GM23338 (cell line): ENCODE measurements at regions not wholly inside any gene's neighbourhood (a gene's known extent, or its start where the extent isn't known, plus 50 kb on each side); places are given as distances from the start of the nearest gene placed in this dataset.

Experiments
- ATAC-seq: fragments of 200-7000 bp; cut with Tn5 transposase; 3 replicates; pipeline ENCODE4 v1.9.1; 2020
- DNase-seq: peaks from one replicate; pipeline ENCODE4 v3.0.0-alpha.2; 2015; ENCODE audit warnings: low spot score
- H2AFZ ChIP-seq: fragments of 200-600 bp; sonication (generic); 2 replicates; pipeline ENCODE4 v1.8.0; 2016; ENCODE audit warnings: antibody characterized with exemption, mild to moderate bottlenecking, moderate library complexity
- H3F3A ChIP-seq: fragments of 200-600 bp; sonication (generic); replicated peaks from 2 replicates; pipeline ENCODE4 v1.8.0; 2017; ENCODE audit warnings: antibody characterized with exemption, mixed run types, low read depth
- H3K27ac ChIP-seq: fragments of 200-600 bp; sonication (generic); 2 replicates; pipeline ENCODE4 v1.6.1; 2016; ENCODE audit warnings: low read depth
- H3K27me3 ChIP-seq: fragments of 200-600 bp; sonication (generic); 2 replicates; pipeline ENCODE4 v1.8.0; 2016; ENCODE audit warnings: mild to moderate bottlenecking, mixed run types, moderate library complexity; ENCODE audit not compliant: insufficient read depth
- H3K36me3 ChIP-seq: fragments of 200-600 bp; sonication (generic); 2 replicates; pipeline ENCODE4 v1.8.0; 2016; ENCODE audit warnings: mild to moderate bottlenecking; ENCODE audit not compliant: insufficient read depth
- H3K4me1 ChIP-seq: fragments of 200-600 bp; sonication (generic); 2 replicates; pipeline ENCODE4 v1.8.0; 2016; ENCODE audit warnings: mild to moderate bottlenecking, moderate library complexity; ENCODE audit not compliant: insufficient read depth
- H3K4me2 ChIP-seq: fragments of 200-600 bp; sonication (generic); 2 replicates; pipeline ENCODE4 v1.7.1; 2017; ENCODE audit warnings: mixed run types
- H3K4me3 ChIP-seq: fragments of 200-600 bp; sonication (generic); 2 replicates; pipeline ENCODE4 v1.6.1; 2016; ENCODE audit warnings: mixed run types
- H3K79me2 ChIP-seq: fragments of 200-600 bp; sonication (generic); replicated peaks from 2 replicates; pipeline ENCODE4 v1.8.0; 2017; ENCODE audit warnings: mild to moderate bottlenecking; ENCODE audit not compliant: insufficient read depth
- H3K9me2 ChIP-seq: fragments of 200-600 bp; sonication (generic); 2 replicates; pipeline ENCODE4 v1.8.0; 2017; ENCODE audit not compliant: insufficient read depth
- H4K20me1 ChIP-seq: fragments of 200-600 bp; sonication (generic); replicated peaks from 2 replicates; pipeline ENCODE4 v1.8.0; 2017; ENCODE audit warnings: mild to moderate bottlenecking; ENCODE audit not compliant: insufficient read depth
- H3K27ac Mint-ChIP-seq: 2 replicates; pipeline ENCODE4 v1.8.0; 2020; ENCODE audit warnings: inconsistent platforms, mild to moderate bottlenecking, moderate library complexity, mixed read lengths
- H3K27me3 Mint-ChIP-seq: 3 replicates; pipeline ENCODE4 v1.8.0; 2022; ENCODE audit warnings: low read depth, mild to moderate bottlenecking, moderate library complexity, mixed read lengths, inconsistent platforms; ENCODE audit not compliant: insufficient read depth, poor library complexity
- H3K36me3 Mint-ChIP-seq: 3 replicates; pipeline ENCODE4 v1.8.0; 2021; ENCODE audit warnings: low read depth, mild to moderate bottlenecking, inconsistent platforms, moderate library complexity, mixed read lengths
- H3K4me1 Mint-ChIP-seq: 3 replicates; pipeline ENCODE4 v1.8.0; 2020; ENCODE audit warnings: mild to moderate bottlenecking, inconsistent platforms, mixed read lengths
- H3K4me3 Mint-ChIP-seq: 3 replicates; pipeline ENCODE4 v1.8.0; 2021; ENCODE audit warnings: moderate library complexity, mild to moderate bottlenecking, inconsistent platforms, mixed read lengths
- H3K9me3 Mint-ChIP-seq: 3 replicates; pipeline ENCODE4 v1.8.0; 2020; ENCODE audit warnings: moderate library complexity, mild to moderate bottlenecking, inconsistent platforms, mixed read lengths
- CREB1 ChIP-seq: fragments of 250-450 bp; sonication (Bioruptor Pico); IDR thresholded peaks from 2 replicates; pipeline ENCODE4 v1.5.0; 2020; ENCODE audit warnings: low read depth, mild to moderate bottlenecking, moderate library complexity
- CTCF ChIP-seq, 2 experiments: fragments of 200-600 bp in 1 of 2; sonication (generic) in 1 of 2; conservative IDR thresholded peaks; 2 replicates each; pipeline versions ENCODE4 v1.5.1 to v1.6.1; 2016 to 2017; ENCODE audit warnings: antibody characterized with exemption in 2 of 2, low read depth in 2 of 2, mild to moderate bottlenecking in 2 of 2, moderate library complexity in 1 of 2
- EZH2 ChIP-seq: fragments of 200-600 bp; sonication (generic); IDR thresholded peaks from one replicate; pipeline ENCODE4 v1.8.0; 2017; ENCODE audit warnings: antibody characterized with exemption, mild to moderate bottlenecking, low read depth; ENCODE audit not compliant: unreplicated experiment
- EZH2phosphoT487 ChIP-seq: fragments of 200-600 bp; sonication (generic); IDR thresholded peaks from one replicate; pipeline ENCODE4 v1.8.1; 2018; ENCODE audit warnings: antibody characterized with exemption; ENCODE audit not compliant: unreplicated experiment
- JUNB ChIP-seq: IDR thresholded peaks from one replicate; pipeline ENCODE4 v1.6.1; 2016; ENCODE audit warnings: antibody characterized with exemption; ENCODE audit not compliant: unreplicated experiment
- NANOG ChIP-seq: IDR thresholded peaks from 2 replicates; pipeline ENCODE4 v1.6.1; 2016; ENCODE audit warnings: antibody characterized with exemption, borderline replicate concordance
- REST ChIP-seq: IDR thresholded peaks from one replicate; pipeline ENCODE4 v1.6.1; 2018; ENCODE audit warnings: antibody characterized with exemption; ENCODE audit not compliant: unreplicated experiment
- STAT1 ChIP-seq: IDR thresholded peaks from one replicate; pipeline ENCODE4 v1.6.1; 2016; ENCODE audit warnings: antibody characterized with exemption; ENCODE audit not compliant: unreplicated experiment
- ZNF331 ChIP-seq: fragments of 250-450 bp; sonication (Bioruptor Pico); IDR thresholded peaks from 2 replicates; pipeline ENCODE4 v1.5.0; 2020; ENCODE audit warnings: low read depth, mild to moderate bottlenecking, moderate library complexity
- TF ChIP-seq, protein P1 (sequence below): fragments of 250-450 bp; sonication (Bioruptor Pico); IDR thresholded peaks from 2 replicates; pipeline ENCODE4 v1.5.0; 2020; ENCODE audit warnings: mild to moderate bottlenecking, moderate library complexity
- TF ChIP-seq, protein P2 (sequence below): IDR thresholded peaks from 2 replicates; pipeline ENCODE4 v1.6.1; 2016; ENCODE audit warnings: antibody characterized with exemption

GRCh38 chr20:51939259-51939585 lies 136.9 kb upstream of the SALL4 start (continued):
- TF ChIP-seq REST (no peak), EZH2phosphoT487 (no peak), CTCF (conservative IDR thresholded peaks at IDR 0.05; ENCODE audit: low read depth in 2 of 2) (no peak), EZH2 (no peak), CREB1 (CRISPR knock-in tag) (no peak), ZNF331 (CRISPR knock-in tag) (no peak)

GRCh38 chr20:51938559-51939258 lies 136.4 kb upstream of the SALL4 start:
- H3K4me1 ChIP-seq, result 0 out of 2 replicates have a peak, but pooled peaks cover 3% of the 10 kb centered on the region
- H3K36me3 ChIP-seq, result no peaks in the 10 kb centered on the region
- no peaks in the 10 kb centered on the region for H3K9me2 ChIP-seq
- no peak for DNase-seq
- no peak overlapping the region for H3K4me3 Mint-ChIP-seq
- peaks cover 12% of the 10 kb centered on the region; the same call in 2 of the 3 replicates for H3K4me1 Mint-ChIP-seq
- H3K79me2 ChIP-seq, result no peaks in the 10 kb centered on the region
- no peaks in the 10 kb centered on the region for H3K9me3 Mint-ChIP-seq
- H2AFZ ChIP-seq, result no peak overlapping the region
- H4K20me1 ChIP-seq, result no peaks in the 10 kb centered on the region
- H3K27ac Mint-ChIP-seq, result no peak overlapping the region
- no peaks in the 10 kb centered on the region for H3K27me3 ChIP-seq
- ATAC-seq, result no peak
- no peaks in the 10 kb centered on the region for H3K36me3 Mint-ChIP-seq
- no peak overlapping the region for H3K4me3 ChIP-seq
- no peak overlapping the region for H3K4me2 ChIP-seq
- H3K27me3 Mint-ChIP-seq, result peaks cover 7% of the 10 kb centered on the region
- no peak overlapping the region for H3K27ac ChIP-seq
- H3F3A ChIP-seq, result no peaks in the 10 kb centered on the region
- TF ChIP-seq NANOG, result no peak
- no peak for TF ChIP-seq EZH2
- TF ChIP-seq, protein P1, sequence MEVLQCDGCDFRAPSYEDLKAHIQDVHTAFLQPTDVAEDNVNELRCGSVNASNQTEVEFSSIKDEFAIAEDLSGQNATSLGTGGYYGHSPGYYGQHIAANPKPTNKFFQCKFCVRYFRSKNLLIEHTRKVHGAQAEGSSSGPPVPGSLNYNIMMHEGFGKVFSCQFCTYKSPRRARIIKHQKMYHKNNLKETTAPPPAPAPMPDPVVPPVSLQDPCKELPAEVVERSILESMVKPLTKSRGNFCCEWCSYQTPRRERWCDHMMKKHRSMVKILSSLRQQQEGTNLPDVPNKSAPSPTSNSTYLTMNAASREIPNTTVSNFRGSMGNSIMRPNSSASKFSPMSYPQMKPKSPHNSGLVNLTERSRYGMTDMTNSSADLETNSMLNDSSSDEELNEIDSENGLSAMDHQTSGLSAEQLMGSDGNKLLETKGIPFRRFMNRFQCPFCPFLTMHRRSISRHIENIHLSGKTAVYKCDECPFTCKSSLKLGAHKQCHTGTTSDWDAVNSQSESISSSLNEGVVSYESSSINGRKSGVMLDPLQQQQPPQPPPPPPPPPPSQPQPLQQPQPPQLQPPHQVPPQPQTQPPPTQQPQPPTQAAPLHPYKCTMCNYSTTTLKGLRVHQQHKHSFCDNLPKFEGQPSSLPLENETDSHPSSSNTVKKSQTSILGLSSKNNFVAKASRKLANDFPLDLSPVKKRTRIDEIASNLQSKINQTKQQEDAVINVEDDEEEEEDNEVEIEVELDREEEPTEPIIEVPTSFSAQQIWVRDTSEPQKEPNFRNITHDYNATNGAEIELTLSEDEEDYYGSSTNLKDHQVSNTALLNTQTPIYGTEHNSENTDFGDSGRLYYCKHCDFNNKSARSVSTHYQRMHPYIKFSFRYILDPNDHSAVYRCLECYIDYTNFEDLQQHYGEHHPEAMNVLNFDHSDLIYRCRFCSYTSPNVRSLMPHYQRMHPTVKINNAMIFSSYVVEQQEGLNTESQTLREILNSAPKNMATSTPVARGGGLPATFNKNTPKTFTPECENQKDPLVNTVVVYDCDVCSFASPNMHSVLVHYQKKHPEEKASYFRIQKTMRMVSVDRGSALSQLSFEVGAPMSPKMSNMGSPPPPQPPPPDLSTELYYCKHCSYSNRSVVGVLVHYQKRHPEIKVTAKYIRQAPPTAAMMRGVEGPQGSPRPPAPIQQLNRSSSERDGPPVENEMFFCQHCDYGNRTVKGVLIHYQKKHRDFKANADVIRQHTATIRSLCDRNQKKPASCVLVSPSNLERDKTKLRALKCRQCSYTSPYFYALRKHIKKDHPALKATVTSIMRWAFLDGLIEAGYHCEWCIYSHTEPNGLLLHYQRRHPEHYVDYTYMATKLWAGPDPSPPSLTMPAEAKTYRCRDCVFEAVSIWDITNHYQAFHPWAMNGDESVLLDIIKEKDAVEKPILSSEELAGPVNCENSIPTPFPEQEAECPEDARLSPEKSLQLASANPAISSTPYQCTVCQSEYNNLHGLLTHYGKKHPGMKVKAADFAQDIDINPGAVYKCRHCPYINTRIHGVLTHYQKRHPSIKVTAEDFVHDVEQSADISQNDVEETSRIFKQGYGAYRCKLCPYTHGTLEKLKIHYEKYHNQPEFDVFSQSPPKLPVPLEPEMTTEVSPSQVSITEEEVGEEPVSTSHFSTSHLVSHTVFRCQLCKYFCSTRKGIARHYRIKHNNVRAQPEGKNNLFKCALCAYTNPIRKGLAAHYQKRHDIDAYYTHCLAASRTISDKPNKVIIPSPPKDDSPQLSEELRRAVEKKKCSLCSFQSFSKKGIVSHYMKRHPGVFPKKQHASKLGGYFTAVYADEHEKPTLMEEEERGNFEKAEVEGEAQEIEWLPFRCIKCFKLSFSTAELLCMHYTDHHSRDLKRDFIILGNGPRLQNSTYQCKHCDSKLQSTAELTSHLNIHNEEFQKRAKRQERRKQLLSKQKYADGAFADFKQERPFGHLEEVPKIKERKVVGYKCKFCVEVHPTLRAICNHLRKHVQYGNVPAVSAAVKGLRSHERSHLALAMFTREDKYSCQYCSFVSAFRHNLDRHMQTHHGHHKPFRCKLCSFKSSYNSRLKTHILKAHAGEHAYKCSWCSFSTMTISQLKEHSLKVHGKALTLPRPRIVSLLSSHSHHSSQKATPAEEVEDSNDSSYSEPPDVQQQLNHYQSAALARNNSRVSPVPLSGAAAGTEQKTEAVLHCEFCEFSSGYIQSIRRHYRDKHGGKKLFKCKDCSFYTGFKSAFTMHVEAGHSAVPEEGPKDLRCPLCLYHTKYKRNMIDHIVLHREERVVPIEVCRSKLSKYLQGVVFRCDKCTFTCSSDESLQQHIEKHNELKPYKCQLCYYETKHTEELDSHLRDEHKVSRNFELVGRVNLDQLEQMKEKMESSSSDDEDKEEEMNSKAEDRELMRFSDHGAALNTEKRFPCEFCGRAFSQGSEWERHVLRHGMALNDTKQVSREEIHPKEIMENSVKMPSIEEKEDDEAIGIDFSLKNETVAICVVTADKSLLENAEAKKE (CRISPR knock-in tag), result no peak
- TF ChIP-seq STAT1, result no peak
- TF ChIP-seq, protein P2, sequence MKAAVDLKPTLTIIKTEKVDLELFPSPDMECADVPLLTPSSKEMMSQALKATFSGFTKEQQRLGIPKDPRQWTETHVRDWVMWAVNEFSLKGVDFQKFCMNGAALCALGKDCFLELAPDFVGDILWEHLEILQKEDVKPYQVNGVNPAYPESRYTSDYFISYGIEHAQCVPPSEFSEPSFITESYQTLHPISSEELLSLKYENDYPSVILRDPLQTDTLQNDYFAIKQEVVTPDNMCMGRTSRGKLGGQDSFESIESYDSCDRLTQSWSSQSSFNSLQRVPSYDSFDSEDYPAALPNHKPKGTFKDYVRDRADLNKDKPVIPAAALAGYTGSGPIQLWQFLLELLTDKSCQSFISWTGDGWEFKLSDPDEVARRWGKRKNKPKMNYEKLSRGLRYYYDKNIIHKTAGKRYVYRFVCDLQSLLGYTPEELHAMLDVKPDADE, result no peak
- no peak for TF ChIP-seq EZH2phosphoT487
- no peak for TF ChIP-seq JUNB
